Ishikawa (cell line): ENCODE measurements at regions not wholly inside any gene's neighbourhood (a gene's known extent, or its start where the extent isn't known, plus 50 kb on each side); places are given as distances from the start of the nearest gene placed in this dataset.

Experiments used
- CEBPB ChIP-seq: IDR thresholded peaks from 2 replicates; pipeline ENCODE4 v1.6.1; 2012
- CREB1 ChIP-seq: IDR thresholded peaks from 2 replicates; pipeline ENCODE4 v1.6.1; 2012; ENCODE audit warnings: low read depth
- EGR1 ChIP-seq: IDR thresholded peaks from 2 replicates; pipeline ENCODE4 v1.6.1; 2012
- EP300 ChIP-seq: IDR thresholded peaks from 2 replicates; pipeline ENCODE4 v1.6.1; 2012; ENCODE audit warnings: borderline replicate concordance
- FOXM1 ChIP-seq: IDR thresholded peaks from 2 replicates; pipeline ENCODE4 v1.6.1; 2012; ENCODE audit warnings: low read depth, borderline replicate concordance
- NFIC ChIP-seq: IDR thresholded peaks from 2 replicates; pipeline ENCODE4 v1.6.1; 2012
- RAD21 ChIP-seq: IDR thresholded peaks from 2 replicates; pipeline ENCODE4 v1.6.1; 2012; ENCODE audit warnings: low read depth
- TAF1 ChIP-seq: IDR thresholded peaks from 2 replicates; pipeline ENCODE4 v1.6.1; 2012; ENCODE audit warnings: low read depth, mild to moderate bottlenecking
- TCF12 ChIP-seq: IDR thresholded peaks from 2 replicates; pipeline ENCODE4 v1.6.1; 2012; ENCODE audit warnings: low read depth
- TEAD4 ChIP-seq: IDR thresholded peaks from 2 replicates; pipeline ENCODE4 v1.6.1; 2012
- YY1 ChIP-seq: IDR thresholded peaks from 2 replicates; pipeline ENCODE4 v1.6.1; 2012; ENCODE audit warnings: low read depth
- ZBTB7A ChIP-seq: IDR thresholded peaks from 2 replicates; pipeline ENCODE4 v1.6.1; 2012; ENCODE audit warnings: low read depth
- TF ChIP-seq, protein P1 (sequence below): IDR thresholded peaks from 2 replicates; pipeline ENCODE4 v1.6.1; 2012; ENCODE audit warnings: low read depth, mild to moderate bottlenecking
- TF ChIP-seq, protein P2 (sequence below): IDR thresholded peaks from 2 replicates; pipeline ENCODE4 v1.6.1; 2012
- TF ChIP-seq, protein P3 (sequence below): IDR thresholded peaks from 2 replicates; pipeline ENCODE4 v1.6.1; 2012

DNA sequence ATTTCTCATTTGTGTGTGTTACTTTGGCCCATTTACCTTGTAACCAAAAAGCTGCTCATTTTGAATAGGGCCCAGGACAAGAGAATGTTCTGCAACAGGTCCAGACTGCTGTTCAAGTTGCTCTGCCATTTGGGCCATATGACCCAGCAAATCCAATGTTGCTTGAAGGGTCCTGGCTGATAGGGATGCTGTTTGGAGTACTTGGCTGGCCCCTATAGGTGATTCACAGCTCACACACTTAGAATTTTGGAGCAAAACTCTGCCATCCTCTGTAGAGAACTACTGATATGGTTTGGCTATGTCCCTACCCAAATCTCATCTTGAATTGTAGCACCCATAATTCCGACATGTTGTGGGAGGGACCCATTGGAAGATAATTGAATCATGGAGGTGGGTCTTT is 131.5 kb downstream of the AASDH start:
- TF ChIP-seq YY1 (no peak), EP300 (no peak), CREB1 (no peak), TCF12 (no peak), FOXM1 (no peak), RAD21 (no peak), CEBPB (no peak), EGR1 (no peak), TAF1 (no peak), ZBTB7A (no peak), NFIC (no peak), TEAD4 (no peak)
- TF ChIP-seq, protein P1, sequence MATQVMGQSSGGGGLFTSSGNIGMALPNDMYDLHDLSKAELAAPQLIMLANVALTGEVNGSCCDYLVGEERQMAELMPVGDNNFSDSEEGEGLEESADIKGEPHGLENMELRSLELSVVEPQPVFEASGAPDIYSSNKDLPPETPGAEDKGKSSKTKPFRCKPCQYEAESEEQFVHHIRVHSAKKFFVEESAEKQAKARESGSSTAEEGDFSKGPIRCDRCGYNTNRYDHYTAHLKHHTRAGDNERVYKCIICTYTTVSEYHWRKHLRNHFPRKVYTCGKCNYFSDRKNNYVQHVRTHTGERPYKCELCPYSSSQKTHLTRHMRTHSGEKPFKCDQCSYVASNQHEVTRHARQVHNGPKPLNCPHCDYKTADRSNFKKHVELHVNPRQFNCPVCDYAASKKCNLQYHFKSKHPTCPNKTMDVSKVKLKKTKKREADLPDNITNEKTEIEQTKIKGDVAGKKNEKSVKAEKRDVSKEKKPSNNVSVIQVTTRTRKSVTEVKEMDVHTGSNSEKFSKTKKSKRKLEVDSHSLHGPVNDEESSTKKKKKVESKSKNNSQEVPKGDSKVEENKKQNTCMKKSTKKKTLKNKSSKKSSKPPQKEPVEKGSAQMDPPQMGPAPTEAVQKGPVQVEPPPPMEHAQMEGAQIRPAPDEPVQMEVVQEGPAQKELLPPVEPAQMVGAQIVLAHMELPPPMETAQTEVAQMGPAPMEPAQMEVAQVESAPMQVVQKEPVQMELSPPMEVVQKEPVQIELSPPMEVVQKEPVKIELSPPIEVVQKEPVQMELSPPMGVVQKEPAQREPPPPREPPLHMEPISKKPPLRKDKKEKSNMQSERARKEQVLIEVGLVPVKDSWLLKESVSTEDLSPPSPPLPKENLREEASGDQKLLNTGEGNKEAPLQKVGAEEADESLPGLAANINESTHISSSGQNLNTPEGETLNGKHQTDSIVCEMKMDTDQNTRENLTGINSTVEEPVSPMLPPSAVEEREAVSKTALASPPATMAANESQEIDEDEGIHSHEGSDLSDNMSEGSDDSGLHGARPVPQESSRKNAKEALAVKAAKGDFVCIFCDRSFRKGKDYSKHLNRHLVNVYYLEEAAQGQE: no peak
- TF ChIP-seq, protein P2, sequence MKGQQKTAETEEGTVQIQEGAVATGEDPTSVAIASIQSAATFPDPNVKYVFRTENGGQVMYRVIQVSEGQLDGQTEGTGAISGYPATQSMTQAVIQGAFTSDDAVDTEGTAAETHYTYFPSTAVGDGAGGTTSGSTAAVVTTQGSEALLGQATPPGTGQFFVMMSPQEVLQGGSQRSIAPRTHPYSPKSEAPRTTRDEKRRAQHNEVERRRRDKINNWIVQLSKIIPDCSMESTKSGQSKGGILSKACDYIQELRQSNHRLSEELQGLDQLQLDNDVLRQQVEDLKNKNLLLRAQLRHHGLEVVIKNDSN: no peak
- TF ChIP-seq, protein P3, sequence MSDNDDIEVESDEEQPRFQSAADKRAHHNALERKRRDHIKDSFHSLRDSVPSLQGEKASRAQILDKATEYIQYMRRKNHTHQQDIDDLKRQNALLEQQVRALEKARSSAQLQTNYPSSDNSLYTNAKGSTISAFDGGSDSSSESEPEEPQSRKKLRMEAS: no peak

DNA sequence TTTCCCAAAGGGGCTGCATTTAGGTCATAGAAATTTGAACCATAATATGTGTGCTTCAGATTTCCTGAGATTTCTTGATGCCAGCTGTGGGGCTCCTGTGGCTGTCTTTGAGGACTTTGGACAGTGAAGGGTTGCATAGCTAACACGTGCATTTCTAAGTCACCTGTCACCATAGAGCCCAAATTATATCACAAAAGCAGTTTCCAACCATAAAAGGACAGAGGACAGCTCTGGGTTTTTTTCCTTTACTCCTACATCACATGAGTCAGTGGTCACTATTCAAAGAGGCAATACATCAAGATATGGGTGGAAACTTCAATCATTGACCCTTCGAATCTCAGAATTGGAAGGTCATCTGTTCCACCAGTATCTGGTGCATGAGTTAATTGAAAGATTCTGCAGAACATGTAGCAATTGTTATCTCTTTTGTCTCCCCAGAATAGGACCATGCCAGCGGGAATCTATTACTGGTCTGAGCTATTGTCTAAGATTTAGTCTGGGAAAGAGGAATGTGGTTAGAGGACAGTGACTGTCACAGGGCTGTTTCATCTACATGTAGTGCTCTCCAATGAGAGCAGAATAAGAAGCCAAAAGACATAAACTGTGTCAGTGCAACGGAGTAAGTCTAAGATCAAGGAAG is 133.5 kb downstream of the AASDH start:
- no peak for TF ChIP-seq TCF12
- no peak for TF ChIP-seq TAF1
- TF ChIP-seq YY1: no peak
- TF ChIP-seq, protein P3: no peak
- TF ChIP-seq ZBTB7A: no peak
- TF ChIP-seq TEAD4: no peak
- no peak for TF ChIP-seq CEBPB
- no peak for TF ChIP-seq FOXM1
- TF ChIP-seq EP300: no peak
- TF ChIP-seq RAD21: no peak

DNA sequence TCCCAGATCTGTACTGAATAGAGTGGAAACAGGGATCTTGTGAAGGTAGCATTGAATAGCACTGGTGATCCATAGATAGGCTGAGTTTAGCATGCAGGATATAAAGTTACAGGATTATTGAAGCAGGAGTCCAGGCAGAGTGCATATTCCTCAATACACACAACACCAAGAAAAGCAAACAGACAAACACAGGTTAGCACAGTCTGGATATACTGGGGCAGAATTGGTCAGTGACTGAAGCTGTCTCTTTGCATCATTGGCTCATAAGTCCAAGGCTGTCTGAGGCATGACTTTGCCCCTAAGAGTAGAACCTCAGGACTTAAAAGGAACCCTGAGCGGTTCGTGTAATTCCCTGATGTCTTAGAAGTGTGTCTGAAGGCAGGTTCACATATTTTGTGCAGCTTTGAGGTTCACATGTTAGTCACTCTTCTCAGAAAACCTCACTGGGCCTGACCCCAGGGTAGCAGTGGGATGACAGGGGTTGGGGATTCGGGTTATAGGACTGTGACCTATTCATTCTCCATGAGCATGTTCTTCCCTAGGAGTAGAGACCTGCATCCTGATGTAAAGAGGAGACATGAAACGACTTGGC is 134.6 kb downstream of the AASDH start:
- TF ChIP-seq TAF1: no peak
- TF ChIP-seq NFIC: no peak
- TF ChIP-seq FOXM1: no peak
- TF ChIP-seq, protein P3: no peak
- no peak for TF ChIP-seq EGR1
- no peak for TF ChIP-seq YY1
- TF ChIP-seq, protein P1: no peak
- TF ChIP-seq ZBTB7A: no peak
- TF ChIP-seq, protein P2: no peak
- no peak for TF ChIP-seq TEAD4
- no peak for TF ChIP-seq CREB1
- TF ChIP-seq EP300: no peak
- no peak for TF ChIP-seq TCF12
- TF ChIP-seq RAD21: no peak
- no peak for TF ChIP-seq CEBPB

DNA sequence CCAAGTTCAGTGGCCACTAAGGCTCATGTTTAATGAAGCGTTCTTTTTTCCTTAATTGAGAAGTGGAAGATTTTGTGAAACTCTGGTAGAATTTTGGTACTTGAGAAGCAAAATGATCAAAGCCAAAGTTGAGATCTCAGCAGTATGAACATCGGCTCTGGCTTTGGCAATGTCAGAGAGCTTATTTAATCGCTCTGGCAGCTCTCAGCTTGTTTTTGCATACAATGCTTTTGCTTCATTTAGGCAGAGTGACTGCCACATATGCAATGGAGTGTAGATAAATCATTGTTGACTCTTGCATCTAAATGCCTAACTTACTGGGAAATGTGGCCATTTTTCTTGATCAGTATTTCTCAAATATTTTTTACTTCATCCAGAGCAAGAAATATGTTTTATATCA is 135.7 kb downstream of the AASDH start:
- TF ChIP-seq, protein P2: no peak
- TF ChIP-seq TAF1: no peak
- no peak for TF ChIP-seq YY1
- TF ChIP-seq RAD21: no peak
- no peak for TF ChIP-seq TEAD4
- TF ChIP-seq, protein P3: no peak
- no peak for TF ChIP-seq TCF12
- TF ChIP-seq CEBPB: no peak
- no peak for TF ChIP-seq FOXM1
- TF ChIP-seq EGR1: no peak
- TF ChIP-seq, protein P1: no peak
- no peak for TF ChIP-seq CREB1
- TF ChIP-seq NFIC: no peak
- TF ChIP-seq EP300: no peak
- TF ChIP-seq ZBTB7A: no peak
